Astrocyte (in vitro differentiated cells and primary cell): ENCODE measurements at regions not wholly inside any gene's neighbourhood (a gene's known extent, or its start where the extent isn't known, plus 50 kb on each side); places are given as distances from the start of the nearest gene placed in this dataset.

Source experiments
- CTCF ChIP-seq: IDR thresholded peaks from 2 replicates; pipeline ENCODE4 v1.5.1; 2011; ENCODE audit warnings: low read depth, mild to moderate bottlenecking, inconsistent platforms, low read length, moderate library complexity; ENCODE audit not compliant: insufficient read depth
- EZH2 ChIP-seq: IDR thresholded peaks from 2 replicates; pipeline ENCODE4 v1.6.1; 2012; ENCODE audit warnings: mild to moderate bottlenecking, low read length, inconsistent platforms; ENCODE audit not compliant: insufficient read depth

DNA sequence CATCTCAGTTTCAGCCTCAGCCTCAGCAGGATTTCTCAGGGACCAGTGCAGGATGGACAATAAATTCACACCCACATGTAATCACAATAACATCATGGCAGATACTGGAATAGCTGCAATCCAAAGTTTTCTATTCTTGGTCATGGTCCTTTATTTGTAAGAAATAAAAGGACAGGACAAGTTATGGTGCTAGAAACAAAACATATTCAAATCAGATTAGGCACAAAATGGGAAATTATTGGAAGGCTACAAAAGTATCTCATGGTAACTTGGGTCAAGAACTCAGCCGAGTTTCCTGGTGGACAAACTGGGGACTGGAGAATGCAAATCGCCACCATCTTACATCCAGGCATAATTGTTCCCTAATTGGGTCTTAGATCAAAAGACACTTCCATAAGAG lies 1768.2 kb upstream of the WWC1 start:
- TF ChIP-seq CTCF (no peak), EZH2 (no peak)
